HEK293 (cell line): ENCODE measurements at regions not wholly inside any gene's neighbourhood (a gene's known extent, or its start where the extent isn't known, plus 50 kb on each side); places are given as distances from the start of the nearest gene placed in this dataset.

Experiments
- CTCF ChIA-PET: fragments of 350-600 bp; formaldehyde crosslinking; extraction: SDS; loops from one replicate; lab custom pipeline; 2021; ENCODE audit warnings: antibody characterized with exemption; lab: Yijun Ruan, JAX
- POLR2A ChIA-PET: fragments of 300-600 bp; formaldehyde crosslinking; extraction: SDS; loops from one replicate; lab custom pipeline; 2020; ENCODE audit warnings: antibody characterized with exemption, inconsistent platforms; lab: Yijun Ruan, JAX
- H3K27ac ChIP-seq: fragments of 200-500 bp; sonication (Bioruptor generic); 2 replicates; pipeline ENCODE4 v1.5.1; 2014; ENCODE audit warnings: low read depth, low read length, control low read depth, inconsistent platforms; ENCODE audit errors: extremely low read depth
- H3K36me3 ChIP-seq, 2 experiments: fragments of 200-500 bp in 1 of 2; sonication (Bioruptor generic) in 1 of 2; 1 replicate in 1 of 2; 2 replicates in 1 of 2; pipeline ENCODE4 v1.5.1; 2014 to 2017; ENCODE audit warnings: inconsistent platforms in 2 of 2, low read length in 2 of 2; ENCODE audit not compliant: control insufficient read depth in 2 of 2, insufficient read depth in 1 of 2
- H3K4me1 ChIP-seq: fragments of 200-500 bp; sonication (Bioruptor generic); 2 replicates; pipeline ENCODE4 v1.5.1; 2014; ENCODE audit warnings: mild to moderate bottlenecking, low read length, inconsistent platforms; ENCODE audit not compliant: control insufficient read depth, insufficient read depth
- H3K4me3 ChIP-seq: 2 replicates; pipeline ENCODE4 v1.5.1; 2011; ENCODE audit warnings: low read depth, mild to moderate bottlenecking, control low read depth, low read length, moderate library complexity
- H3K9me3 ChIP-seq: fragments of 200-500 bp; sonication (Bioruptor generic); 2 replicates; pipeline ENCODE4 v1.5.1; 2014; ENCODE audit warnings: low read depth, low read length, inconsistent platforms; ENCODE audit not compliant: control insufficient read depth, insufficient read depth
- BCL11A ChIP-seq: fragments of 450-650 bp; formaldehyde crosslinking; IDR thresholded peaks from 2 replicates; pipeline ENCODE4 v1.5.1; 2016; ENCODE audit warnings: low read depth, missing biosample characterization, missing genetic modification characterization
- BCL11B ChIP-seq: fragments of 450-650 bp; formaldehyde crosslinking; IDR thresholded peaks from 2 replicates; pipeline ENCODE4 v1.5.1; 2016; ENCODE audit warnings: low read depth, missing biosample characterization, missing genetic modification characterization
- GFI1B ChIP-seq: fragments of 450-650 bp; formaldehyde crosslinking; IDR thresholded peaks from 2 replicates; pipeline ENCODE4 v1.5.1; 2016; ENCODE audit warnings: missing biosample characterization, missing genetic modification characterization
- OVOL3 ChIP-seq: fragments of 450-650 bp; formaldehyde crosslinking; IDR thresholded peaks from 2 replicates; pipeline ENCODE4 v1.5.1; 2016; ENCODE audit warnings: missing biosample characterization, missing genetic modification characterization
- RBAK ChIP-seq: fragments of 450-650 bp; formaldehyde crosslinking; IDR thresholded peaks from 2 replicates; pipeline ENCODE4 v1.5.1; 2016; ENCODE audit warnings: missing biosample characterization, missing genetic modification characterization
- REPIN1 ChIP-seq: fragments of 450-650 bp; formaldehyde crosslinking; IDR thresholded peaks from 2 replicates; pipeline ENCODE4 v1.5.1; 2017; ENCODE audit warnings: missing biosample characterization, missing genetic modification characterization, low read depth
- SCRT2 ChIP-seq: fragments of 450-650 bp; formaldehyde crosslinking; IDR thresholded peaks from 2 replicates; pipeline ENCODE4 v1.5.1; 2016; ENCODE audit warnings: missing biosample characterization, missing genetic modification characterization
- SP3 ChIP-seq: fragments of 450-650 bp; formaldehyde crosslinking; IDR thresholded peaks from 2 replicates; pipeline ENCODE4 v1.5.1; 2016; ENCODE audit warnings: missing biosample characterization, missing genetic modification characterization
- WT1 ChIP-seq: fragments of 450-650 bp; formaldehyde crosslinking; IDR thresholded peaks from 2 replicates; pipeline ENCODE4 v1.5.1; 2016; ENCODE audit warnings: missing biosample characterization, missing genetic modification characterization
- ZEB2 ChIP-seq: fragments of 450-650 bp; formaldehyde crosslinking; IDR thresholded peaks from 2 replicates; pipeline ENCODE4 v1.5.1; 2016; ENCODE audit warnings: missing biosample characterization, missing genetic modification characterization
- ZFP37 ChIP-seq: fragments of 450-650 bp; formaldehyde crosslinking; IDR thresholded peaks from 2 replicates; pipeline ENCODE4 v1.5.1; 2016; ENCODE audit warnings: missing biosample characterization, missing genetic modification characterization
- ZNF157 ChIP-seq: fragments of 450-650 bp; formaldehyde crosslinking; IDR thresholded peaks from 2 replicates; pipeline ENCODE4 v1.5.1; 2016; ENCODE audit warnings: missing biosample characterization, missing genetic modification characterization
- ZNF16 ChIP-seq: fragments of 450-650 bp; formaldehyde crosslinking; IDR thresholded peaks from 2 replicates; pipeline ENCODE4 v1.5.1; 2016; ENCODE audit warnings: low read depth, missing biosample characterization, missing genetic modification characterization
- ZNF2 ChIP-seq: fragments of 450-650 bp; formaldehyde crosslinking; IDR thresholded peaks from 2 replicates; pipeline ENCODE4 v1.5.1; 2016; ENCODE audit warnings: missing biosample characterization, missing genetic modification characterization
- ZNF292 ChIP-seq: fragments of 450-650 bp; formaldehyde crosslinking; IDR thresholded peaks from 2 replicates; pipeline ENCODE4 v1.5.1; 2016; ENCODE audit warnings: low read depth, missing biosample characterization, missing genetic modification characterization, borderline replicate concordance
- ZNF324 ChIP-seq: fragments of 450-650 bp; formaldehyde crosslinking; IDR thresholded peaks from 2 replicates; pipeline ENCODE4 v1.5.1; 2016; ENCODE audit warnings: missing biosample characterization, missing genetic modification characterization
- ZNF391 ChIP-seq: fragments of 450-650 bp; formaldehyde crosslinking; IDR thresholded peaks from 2 replicates; pipeline ENCODE4 v1.5.1; 2016; ENCODE audit warnings: low read depth, missing biosample characterization, missing genetic modification characterization, borderline replicate concordance
- ZNF423 ChIP-seq: fragments of 450-650 bp; formaldehyde crosslinking; IDR thresholded peaks from 2 replicates; pipeline ENCODE4 v1.5.1; 2016; ENCODE audit warnings: missing biosample characterization, missing genetic modification characterization
- ZNF433 ChIP-seq: fragments of 450-650 bp; formaldehyde crosslinking; IDR thresholded peaks from 2 replicates; pipeline ENCODE4 v1.5.1; 2016; ENCODE audit warnings: missing biosample characterization, missing genetic modification characterization, low read depth
- ZNF529 ChIP-seq: fragments of 450-650 bp; formaldehyde crosslinking; IDR thresholded peaks from 2 replicates; pipeline ENCODE4 v1.5.1; 2017; ENCODE audit warnings: missing genetic modification characterization, missing biosample characterization; ENCODE audit not compliant: insufficient replicate concordance
- ZNF585B ChIP-seq: fragments of 450-650 bp; formaldehyde crosslinking; IDR thresholded peaks from 2 replicates; pipeline ENCODE4 v1.5.1; 2016; ENCODE audit warnings: missing biosample characterization, missing genetic modification characterization
- ZNF701 ChIP-seq: fragments of 450-650 bp; formaldehyde crosslinking; IDR thresholded peaks from 2 replicates; pipeline ENCODE4 v1.5.1; 2016; ENCODE audit warnings: missing biosample characterization, missing genetic modification characterization
- ZNF747 ChIP-seq: fragments of 450-650 bp; formaldehyde crosslinking; IDR thresholded peaks from 2 replicates; pipeline ENCODE4 v1.5.1; 2016; ENCODE audit warnings: missing biosample characterization, missing genetic modification characterization
- TF ChIP-seq, protein P1 (sequence below): fragments of 450-650 bp; formaldehyde crosslinking; IDR thresholded peaks from 2 replicates; pipeline ENCODE4 v1.5.1; 2016; ENCODE audit warnings: missing biosample characterization, missing genetic modification characterization
- TF ChIP-seq, protein P2 (sequence below): fragments of 450-650 bp; formaldehyde crosslinking; IDR thresholded peaks from 2 replicates; pipeline ENCODE4 v1.5.1; 2016; ENCODE audit warnings: missing biosample characterization, missing genetic modification characterization
- TF ChIP-seq, protein P3 (sequence below): fragments of 450-650 bp; formaldehyde crosslinking; IDR thresholded peaks from 2 replicates; pipeline ENCODE4 v1.5.1; 2016; ENCODE audit warnings: missing biosample characterization, missing genetic modification characterization
- TF ChIP-seq, protein P4 (sequence below): sonication (generic); formaldehyde crosslinking; IDR thresholded peaks from 2 replicates; pipeline ENCODE4 v1.8.1; 2022; ENCODE audit warnings: mild to moderate bottlenecking, moderate library complexity, missing genetic modification reagents
- TF ChIP-seq, protein P5 (sequence below): fragments of 450-650 bp; formaldehyde crosslinking; IDR thresholded peaks from 2 replicates; pipeline ENCODE4 v1.5.1; 2016; ENCODE audit warnings: missing biosample characterization, missing genetic modification characterization

DNA sequence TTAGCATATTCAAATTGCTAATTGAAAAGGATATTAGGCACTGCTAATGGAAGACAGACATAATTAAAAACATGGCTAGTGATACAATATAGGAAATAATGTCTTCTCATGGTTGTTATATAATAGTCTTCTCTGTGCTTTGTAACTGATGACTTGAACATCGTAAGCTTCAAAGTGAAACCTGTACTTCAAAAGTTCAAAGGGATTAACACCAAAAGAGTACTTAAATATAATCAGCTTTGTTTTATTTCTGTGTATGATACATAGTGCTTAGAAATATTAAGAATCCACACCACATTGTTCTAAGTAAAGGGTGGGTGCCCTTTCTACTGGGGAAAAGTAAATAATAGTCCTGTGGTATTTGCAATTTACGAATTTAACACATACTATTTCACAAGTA lies 75.4 kb upstream of the ITGA1 start:
- ChIA-PET CTCF (no interaction called here), POLR2A (no interaction called here)
- Histone ChIP-seq H3K27ac (no peak overlapping the region), H3K4me1 (no peaks in the 10 kb centered on the region), H3K9me3 (no peaks in the 10 kb centered on the region), H3K4me3 (no peak overlapping the region), H3K36me3 (no peaks in the 10 kb centered on the region)
- no peak for TF ChIP-seq ZNF433
- no peak for TF ChIP-seq ZNF16 (tag by site-specific recombination)
- no peak for TF ChIP-seq ZNF701 (tag by site-specific recombination)
- no peak for TF ChIP-seq ZNF157 (tag by site-specific recombination)
- TF ChIP-seq ZNF324 (tag by site-specific recombination) = no peak
- TF ChIP-seq, protein P1, sequence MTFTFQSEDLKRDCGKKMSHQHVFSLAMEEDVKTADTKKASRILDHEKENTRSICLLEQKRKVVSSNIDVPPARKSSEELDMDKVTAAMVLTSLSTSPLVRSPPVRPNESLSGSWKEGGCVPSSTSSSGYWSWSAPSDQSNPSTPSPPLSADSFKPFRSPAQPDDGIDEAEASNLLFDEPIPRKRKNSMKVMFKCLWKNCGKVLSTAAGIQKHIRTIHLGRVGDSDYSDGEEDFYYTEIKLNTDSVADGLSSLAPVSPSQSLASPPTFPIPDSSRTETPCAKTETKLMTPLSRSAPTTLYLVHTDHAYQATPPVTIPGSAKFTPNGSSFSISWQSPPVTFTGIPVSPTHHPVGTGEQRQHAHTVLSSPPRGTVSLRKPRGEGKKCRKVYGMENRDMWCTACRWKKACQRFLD (tag by site-specific recombination) = no peak
- TF ChIP-seq ZNF292 = no peak
- no peak for TF ChIP-seq OVOL3
- TF ChIP-seq, protein P2, sequence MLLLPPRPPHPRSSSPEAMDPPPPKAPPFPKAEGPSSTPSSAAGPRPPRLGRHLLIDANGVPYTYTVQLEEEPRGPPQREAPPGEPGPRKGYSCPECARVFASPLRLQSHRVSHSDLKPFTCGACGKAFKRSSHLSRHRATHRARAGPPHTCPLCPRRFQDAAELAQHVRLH = no peak
- TF ChIP-seq ZNF529 = no peak
- TF ChIP-seq ZNF747 (tag by site-specific recombination) = no peak
- TF ChIP-seq, protein P3, sequence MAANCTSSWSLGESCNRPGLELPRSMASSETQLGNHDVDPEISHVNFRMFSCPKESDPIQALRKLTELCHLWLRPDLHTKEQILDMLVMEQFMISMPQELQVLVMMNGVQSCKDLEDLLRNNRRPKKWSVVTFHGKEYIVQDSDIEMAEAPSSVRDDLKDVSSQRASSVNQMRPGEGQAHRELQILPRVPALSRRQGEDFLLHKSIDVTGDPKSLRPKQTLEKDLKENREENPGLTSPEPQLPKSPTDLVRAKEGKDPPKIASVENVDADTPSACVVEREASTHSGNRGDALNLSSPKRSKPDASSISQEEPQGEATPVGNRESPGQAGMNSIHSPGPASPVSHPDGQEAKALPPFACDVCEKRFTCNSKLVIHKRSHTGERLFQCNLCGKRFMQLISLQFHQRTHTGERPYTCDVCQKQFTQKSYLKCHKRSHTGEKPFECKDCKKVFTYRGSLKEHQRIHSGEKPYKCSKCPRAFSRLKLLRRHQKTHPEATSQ (tag by site-specific recombination) = no peak
- TF ChIP-seq WT1 (tag by site-specific recombination) = no peak
- no peak for TF ChIP-seq ZFP37 (tag by site-specific recombination)
- TF ChIP-seq, protein P4, sequence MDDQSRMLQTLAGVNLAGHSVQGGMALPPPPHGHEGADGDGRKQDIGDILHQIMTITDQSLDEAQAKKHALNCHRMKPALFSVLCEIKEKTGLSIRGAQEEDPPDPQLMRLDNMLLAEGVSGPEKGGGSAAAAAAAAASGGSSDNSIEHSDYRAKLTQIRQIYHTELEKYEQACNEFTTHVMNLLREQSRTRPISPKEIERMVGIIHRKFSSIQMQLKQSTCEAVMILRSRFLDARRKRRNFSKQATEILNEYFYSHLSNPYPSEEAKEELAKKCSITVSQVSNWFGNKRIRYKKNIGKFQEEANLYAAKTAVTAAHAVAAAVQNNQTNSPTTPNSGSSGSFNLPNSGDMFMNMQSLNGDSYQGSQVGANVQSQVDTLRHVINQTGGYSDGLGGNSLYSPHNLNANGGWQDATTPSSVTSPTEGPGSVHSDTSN (CRISPR knock-in tag) = no peak

DNA sequence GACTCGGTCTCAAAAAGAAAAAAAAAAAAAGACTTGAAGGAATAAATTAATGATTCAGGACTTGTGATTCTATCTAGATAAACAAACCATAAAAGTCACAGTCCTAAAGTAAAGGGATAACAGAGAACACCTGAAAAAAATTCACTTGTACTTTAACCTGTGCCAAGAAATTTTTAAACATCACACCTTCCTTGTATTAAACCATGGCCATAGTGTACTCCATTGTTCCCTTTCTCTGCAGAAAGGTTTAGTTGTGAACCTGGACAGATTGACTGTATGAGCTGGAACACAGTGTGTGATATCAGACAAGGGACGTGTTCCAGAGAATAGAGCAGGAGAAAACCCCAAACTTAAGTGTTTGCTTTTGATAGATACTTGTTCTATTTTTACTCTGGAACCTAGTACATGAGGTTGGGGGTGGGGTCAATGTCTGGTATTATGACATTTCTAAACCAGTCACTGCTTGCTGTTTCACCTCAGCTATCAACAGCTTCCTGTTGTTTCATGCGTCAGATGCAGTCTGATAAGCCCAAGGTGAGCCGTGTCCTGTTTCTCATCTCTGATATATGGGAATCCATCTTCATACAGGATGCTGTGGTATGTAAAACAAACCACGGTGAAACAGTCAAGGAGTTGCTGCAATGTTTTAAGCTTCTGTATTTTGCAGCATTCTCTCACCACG lies 62.5 kb upstream of the ITGA1 start:
- H3K4me1 ChIP-seq = no peaks in the 10 kb centered on the region
- TF ChIP-seq RBAK (tag by site-specific recombination) = no peak
- TF ChIP-seq SCRT2 = peak; percentile 51
- POLR2A ChIA-PET = no interaction called here
- H3K27ac ChIP-seq = no peak overlapping the region
- H3K4me3 ChIP-seq = no peak overlapping the region
- no peaks in the 10 kb centered on the region for H3K36me3 ChIP-seq
- H3K9me3 ChIP-seq = no peaks in the 10 kb centered on the region
- CTCF ChIA-PET = no interaction called here

DNA sequence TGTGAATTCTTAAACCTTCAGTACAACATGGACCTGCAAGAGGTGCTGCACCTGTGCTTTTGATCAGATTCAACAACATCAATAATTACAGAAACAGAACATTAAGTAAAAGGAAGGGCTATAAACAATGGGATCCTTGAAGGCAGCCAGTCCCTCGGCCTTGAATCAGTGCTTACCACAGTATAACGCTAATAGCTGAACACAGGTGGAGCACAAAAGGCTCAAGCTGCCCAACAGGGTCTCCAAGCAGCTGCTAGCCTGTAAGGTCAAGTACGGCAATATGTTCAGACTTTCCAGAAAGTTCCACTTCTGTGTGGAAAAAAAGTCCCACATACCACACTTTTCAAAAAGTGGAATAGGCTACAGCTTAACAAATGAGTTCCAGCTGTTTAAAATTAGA lies 61.9 kb upstream of the ITGA1 start:
- H3K36me3 ChIP-seq = no peaks in the 10 kb centered on the region
- ChIA-PET POLR2A (no interaction called here), CTCF (no interaction called here)
- no peaks in the 10 kb centered on the region for H3K4me1 ChIP-seq
- H3K9me3 ChIP-seq = no peaks in the 10 kb centered on the region
- H3K4me3 ChIP-seq = no peak overlapping the region
- H3K27ac ChIP-seq = no peak overlapping the region
- no peak for TF ChIP-seq ZNF2 (tag by site-specific recombination)
- no peak for TF ChIP-seq REPIN1
- TF ChIP-seq, protein P5, sequence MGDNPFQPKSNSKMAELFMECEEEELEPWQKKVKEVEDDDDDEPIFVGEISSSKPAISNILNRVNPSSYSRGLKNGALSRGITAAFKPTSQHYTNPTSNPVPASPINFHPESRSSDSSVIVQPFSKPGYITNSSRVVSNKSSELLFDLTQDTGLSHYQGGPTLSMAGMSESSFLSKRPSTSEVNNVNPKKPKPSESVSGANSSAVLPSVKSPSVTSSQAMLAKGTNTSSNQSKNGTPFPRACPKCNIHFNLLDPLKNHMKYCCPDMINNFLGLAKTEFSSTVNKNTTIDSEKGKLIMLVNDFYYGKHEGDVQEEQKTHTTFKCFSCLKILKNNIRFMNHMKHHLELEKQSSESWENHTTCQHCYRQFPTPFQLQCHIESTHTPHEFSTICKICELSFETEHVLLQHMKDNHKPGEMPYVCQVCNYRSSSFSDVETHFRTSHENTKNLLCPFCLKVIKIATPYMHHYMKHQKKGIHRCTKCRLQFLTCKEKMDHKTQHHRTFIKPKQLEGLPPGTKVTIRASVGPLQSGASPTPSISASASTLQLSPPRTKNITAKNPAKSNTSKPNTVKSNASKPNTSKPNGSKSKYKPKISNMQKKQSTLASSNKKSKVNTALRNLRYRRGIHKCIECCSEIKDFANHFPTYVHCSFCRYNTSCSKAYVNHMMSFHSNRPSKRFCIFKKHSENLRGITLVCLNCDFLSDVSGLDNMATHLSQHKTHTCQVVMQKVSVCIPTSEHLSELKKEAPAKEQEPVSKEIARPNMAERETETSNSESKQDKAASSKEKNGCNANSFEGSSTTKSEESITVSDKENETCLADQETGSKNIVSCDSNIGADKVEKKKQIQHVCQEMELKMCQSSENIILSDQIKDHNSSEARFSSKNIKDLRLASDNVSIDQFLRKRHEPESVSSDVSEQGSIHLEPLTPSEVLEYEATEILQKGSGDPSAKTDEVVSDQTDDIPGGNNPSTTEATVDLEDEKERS (tag by site-specific recombination) = no peak
- no peak for TF ChIP-seq SP3 (tag by site-specific recombination)
- TF ChIP-seq ZNF423 (tag by site-specific recombination) = no peak
- TF ChIP-seq ZEB2 (tag by site-specific recombination) = no peak
- TF ChIP-seq ZNF391 (tag by site-specific recombination) = no peak
- TF ChIP-seq BCL11A (tag by site-specific recombination) = no peak
- no peak for TF ChIP-seq GFI1B (tag by site-specific recombination)
- TF ChIP-seq ZNF585B (tag by site-specific recombination) = no peak
- TF ChIP-seq BCL11B = no peak
